Ascending aorta (tissue), 2 donors: ENCODE measurements at regions not wholly inside any gene's neighbourhood (a gene's known extent, or its start where the extent isn't known, plus 50 kb on each side); places are given as distances from the start of the nearest gene placed in this dataset.

Experiments used
- DNase-seq, 2 donors: peaks; one replicate each; pipeline ENCODE4 v3.0.0-alpha.2; 2019; ENCODE audit warnings: low spot score in 2 of 2
- H3K27ac ChIP-seq, 2 donors: fragments of 200-600 bp; sonication (generic); one replicate each; pipeline ENCODE4 v1.5.1; 2016 to 2017; ENCODE audit warnings: mild to moderate bottlenecking in 1 of 2
- H3K27me3 ChIP-seq: fragments of 200-600 bp; sonication (generic); one replicate; pipeline ENCODE4 v1.5.1; 2017
- H3K36me3 ChIP-seq, 2 donors: fragments of 200-600 bp; sonication (generic); one replicate each; pipeline ENCODE4 v1.5.1; 2016
- H3K4me1 ChIP-seq, 2 donors: fragments of 200-600 bp; sonication (generic); one replicate each; pipeline ENCODE4 v1.5.1; 2016 to 2017; ENCODE audit warnings: mild to moderate bottlenecking in 1 of 2
- H3K4me3 ChIP-seq, 2 donors: fragments of 200-600 bp; sonication (generic); one replicate each; pipeline ENCODE4 v1.5.1; 2016 to 2017; ENCODE audit warnings: mild to moderate bottlenecking in 1 of 2
- H3K9me3 ChIP-seq, 2 donors: fragments of 200-600 bp; sonication (generic); one replicate each; pipeline ENCODE4 v1.5.1; 2016
- intact Hi-C: fragments of 100-400 bp; cut with DNase I; formaldehyde crosslinking; loops from one replicate; pipeline ENCODE4 v1.15.1; 2023
- TF ChIP-seq, protein P1 (sequence below), 3 experiments: fragments of 200-600 bp in 2 of 3; fragments of 450-650 bp in 1 of 3; sonication (generic) in 2 of 3; IDR thresholded peaks; one replicate each; pipeline ENCODE4 v1.5.1; 2016 to 2019; ENCODE audit warnings: antibody characterized with exemption in 3 of 3, mild to moderate bottlenecking in 1 of 3, moderate library complexity in 1 of 3

DNA sequence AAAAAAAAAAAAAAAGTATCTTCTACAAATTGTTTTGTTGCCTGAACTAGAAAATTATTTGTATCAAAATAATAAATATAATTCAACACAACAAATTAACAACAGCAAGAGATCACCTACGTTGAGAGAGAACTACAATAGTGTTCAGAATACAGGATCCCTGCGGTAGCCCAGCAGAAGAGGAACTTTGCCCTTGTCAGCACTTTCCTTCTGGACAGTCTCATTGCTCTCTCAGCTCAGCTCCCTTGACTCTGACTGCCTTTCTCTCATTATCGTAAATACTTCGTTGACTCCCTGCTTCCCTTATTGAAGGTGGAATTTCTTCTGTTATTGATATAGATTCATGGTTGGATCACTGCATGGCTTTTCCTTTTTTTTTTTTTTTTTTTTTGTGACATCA, 469.5 kb upstream of the VSTM2A start:
- Histone ChIP-seq H3K9me3 (no peaks in the 10 kb centered on the region), H3K27ac (no peak overlapping the region), H3K27me3 (no peaks in the 10 kb centered on the region), H3K36me3 (no peaks in the 10 kb centered on the region), H3K4me3 (no peak overlapping the region), H3K4me1 (no peaks in the 10 kb centered on the region)
- TF ChIP-seq, protein P1, sequence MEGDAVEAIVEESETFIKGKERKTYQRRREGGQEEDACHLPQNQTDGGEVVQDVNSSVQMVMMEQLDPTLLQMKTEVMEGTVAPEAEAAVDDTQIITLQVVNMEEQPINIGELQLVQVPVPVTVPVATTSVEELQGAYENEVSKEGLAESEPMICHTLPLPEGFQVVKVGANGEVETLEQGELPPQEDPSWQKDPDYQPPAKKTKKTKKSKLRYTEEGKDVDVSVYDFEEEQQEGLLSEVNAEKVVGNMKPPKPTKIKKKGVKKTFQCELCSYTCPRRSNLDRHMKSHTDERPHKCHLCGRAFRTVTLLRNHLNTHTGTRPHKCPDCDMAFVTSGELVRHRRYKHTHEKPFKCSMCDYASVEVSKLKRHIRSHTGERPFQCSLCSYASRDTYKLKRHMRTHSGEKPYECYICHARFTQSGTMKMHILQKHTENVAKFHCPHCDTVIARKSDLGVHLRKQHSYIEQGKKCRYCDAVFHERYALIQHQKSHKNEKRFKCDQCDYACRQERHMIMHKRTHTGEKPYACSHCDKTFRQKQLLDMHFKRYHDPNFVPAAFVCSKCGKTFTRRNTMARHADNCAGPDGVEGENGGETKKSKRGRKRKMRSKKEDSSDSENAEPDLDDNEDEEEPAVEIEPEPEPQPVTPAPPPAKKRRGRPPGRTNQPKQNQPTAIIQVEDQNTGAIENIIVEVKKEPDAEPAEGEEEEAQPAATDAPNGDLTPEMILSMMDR (IDR thresholded peaks at IDR 0.05), result no peak
- intact Hi-C loops, result no loop called here
- no peak for DNase-seq

DNA sequence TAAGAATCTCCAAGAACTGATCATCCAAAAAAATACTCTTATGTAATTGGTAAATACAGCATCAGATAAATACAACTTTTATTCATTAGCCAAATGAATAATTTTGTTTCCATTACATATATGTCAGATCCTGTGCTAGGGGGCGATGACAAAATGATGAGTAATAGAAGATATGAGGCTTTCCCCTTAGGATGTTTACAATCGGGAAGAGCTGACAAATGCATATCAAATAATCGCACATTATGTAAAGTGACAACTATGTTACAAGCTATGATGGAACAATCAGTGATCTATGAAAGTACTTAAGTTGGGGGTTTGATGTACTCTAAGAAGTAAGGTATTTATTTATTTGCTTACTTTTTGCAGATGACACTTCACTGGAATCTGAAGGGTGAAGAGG, 465.6 kb upstream of the VSTM2A start:
- Histone ChIP-seq H3K4me1 (no peaks in the 10 kb centered on the region), H3K27me3 (no peaks in the 10 kb centered on the region), H3K27ac (no peak overlapping the region), H3K9me3 (no peaks in the 10 kb centered on the region), H3K36me3 (no peaks in the 10 kb centered on the region), H3K4me3 (no peak overlapping the region)
- no peak for DNase-seq
- intact Hi-C loops, result no loop called here
- TF ChIP-seq, protein P1 (IDR thresholded peaks at IDR 0.05), result no peak

DNA sequence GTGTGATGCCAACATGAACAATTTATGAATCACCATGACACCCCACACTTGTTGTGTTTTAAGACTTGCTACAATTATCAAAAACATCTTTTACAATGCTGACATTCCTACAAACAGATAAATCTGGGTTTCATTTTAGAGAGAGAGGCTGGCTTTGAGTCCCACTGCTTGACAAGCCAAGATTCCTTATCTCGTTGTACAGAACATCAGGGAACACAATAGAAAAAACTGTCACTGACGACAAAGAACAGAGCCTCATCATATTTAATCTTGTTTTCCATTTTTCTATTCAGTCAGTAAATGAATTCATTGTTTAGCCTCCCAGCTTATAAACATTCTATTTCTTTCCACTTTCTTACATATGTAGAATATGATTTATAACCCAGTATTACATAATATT, 461.6 kb upstream of the VSTM2A start:
- TF ChIP-seq, protein P1 (IDR thresholded peaks at IDR 0.05), result no peak
- H3K36me3 ChIP-seq, result no peaks in the 10 kb centered on the region
- H3K27me3 ChIP-seq, result no peaks in the 10 kb centered on the region
- H3K4me1 ChIP-seq, result no peaks in the 10 kb centered on the region
- H3K4me3 ChIP-seq, result no peak overlapping the region
- no peak overlapping the region for H3K27ac ChIP-seq
- intact Hi-C loops, result no loop called here
- no peak for DNase-seq
- no peaks in the 10 kb centered on the region for H3K9me3 ChIP-seq

DNA sequence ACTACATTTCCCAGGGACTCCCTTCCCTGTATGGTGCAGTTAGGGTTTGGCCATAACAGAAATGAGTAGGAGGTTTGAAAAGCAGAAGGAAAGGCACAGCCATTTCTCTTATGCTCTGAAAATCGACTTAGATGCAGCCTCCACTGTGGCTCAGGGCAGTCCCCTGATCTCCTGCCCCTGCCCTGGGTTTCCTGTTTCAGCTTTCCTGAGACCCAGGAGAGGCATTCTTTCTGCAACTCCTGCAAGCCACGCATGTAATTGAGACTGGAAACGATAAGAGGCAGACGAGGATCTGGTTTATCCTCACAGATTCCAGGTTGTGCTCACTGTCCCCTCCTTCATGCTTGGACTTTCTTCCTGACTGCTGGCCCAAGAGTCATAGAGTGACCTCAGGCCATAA, 461.2 kb upstream of the VSTM2A start:
- H3K9me3 ChIP-seq, result no peaks in the 10 kb centered on the region
- H3K27ac ChIP-seq, result no peak overlapping the region
- no peak overlapping the region for H3K4me3 ChIP-seq
- no peaks in the 10 kb centered on the region for H3K27me3 ChIP-seq
- no peak for DNase-seq
- TF ChIP-seq, protein P1 (IDR thresholded peaks at IDR 0.05), result no peak
- no peaks in the 10 kb centered on the region for H3K36me3 ChIP-seq
- no peaks in the 10 kb centered on the region for H3K4me1 ChIP-seq
- intact Hi-C loops, result no loop called here

DNA sequence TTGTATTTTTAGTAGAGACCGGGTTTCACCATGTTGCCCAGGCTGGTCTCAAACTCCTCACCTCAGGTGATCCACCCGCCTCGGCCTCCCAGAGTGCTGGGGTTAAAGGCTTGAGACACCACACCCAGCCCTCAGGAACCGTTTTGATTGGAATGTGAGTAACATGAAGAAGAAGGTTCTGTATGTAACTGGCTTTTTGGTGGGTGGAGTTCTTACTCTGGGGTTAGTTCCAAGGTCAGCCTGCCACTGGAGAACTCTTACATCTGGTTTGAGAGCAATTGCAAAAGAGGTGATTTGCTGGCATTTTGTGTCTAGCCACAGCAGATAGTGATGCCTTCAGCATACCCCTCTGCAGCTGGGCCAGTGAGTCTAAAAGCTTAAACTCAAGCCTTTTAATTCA, 457.8 kb upstream of the VSTM2A start:
- Histone ChIP-seq H3K4me1 (no peaks in the 10 kb centered on the region), H3K36me3 (no peaks in the 10 kb centered on the region), H3K27me3 (no peaks in the 10 kb centered on the region), H3K4me3 (no peak overlapping the region), H3K9me3 (peaks cover 0 to 2% of the 10 kb centered on the region in 2 donors), H3K27ac (no peak overlapping the region)
- no peak for DNase-seq
- TF ChIP-seq, protein P1 (IDR thresholded peaks at IDR 0.05), result no peak
- intact Hi-C loops, result no loop called here

DNA sequence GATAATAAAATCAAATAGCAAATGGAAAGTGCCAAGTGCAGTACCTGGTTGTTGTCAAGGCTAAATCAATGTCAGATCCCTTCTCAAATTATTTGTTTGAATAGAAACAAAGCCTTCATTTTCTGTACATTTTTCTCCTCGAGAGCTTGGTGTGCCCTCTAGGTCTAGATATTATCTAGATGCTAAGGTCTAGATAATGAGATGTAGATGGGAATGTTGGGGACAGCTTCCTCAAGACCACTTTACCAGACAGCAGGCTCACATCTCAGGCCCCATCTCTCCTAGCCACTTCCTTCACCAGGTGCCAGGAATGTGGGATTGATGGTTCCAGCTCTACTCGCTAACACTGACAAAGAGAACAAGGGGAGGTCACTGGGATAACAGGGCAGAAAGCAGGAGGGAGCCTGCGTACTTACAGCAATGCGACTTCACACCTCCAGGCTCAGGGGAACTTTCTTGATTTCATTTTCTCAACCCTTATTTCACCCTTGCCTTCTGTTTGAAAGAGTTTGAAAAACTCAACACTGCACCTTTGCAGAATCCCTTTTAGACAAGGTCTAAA, 451.4 kb upstream of the VSTM2A start:
- peaks cover 0 to 2% of the 10 kb centered on the region in 2 donors for H3K9me3 ChIP-seq
- no peak for DNase-seq
- no peaks in the 10 kb centered on the region for H3K4me1 ChIP-seq
- no peak overlapping the region for H3K27ac ChIP-seq
- intact Hi-C loops, result no loop called here
- no peaks in the 10 kb centered on the region for H3K27me3 ChIP-seq
- no peaks in the 10 kb centered on the region for H3K36me3 ChIP-seq
- TF ChIP-seq, protein P1 (IDR thresholded peaks at IDR 0.05), result no peak
- no peak overlapping the region for H3K4me3 ChIP-seq
